HCT116 (cell line): ENCODE measurements at regions not wholly inside any gene's neighbourhood (a gene's known extent, or its start where the extent isn't known, plus 50 kb on each side); places are given as distances from the start of the nearest gene placed in this dataset.

ENCODE experiments used
- CEBPB ChIP-seq: IDR thresholded peaks from 2 replicates; pipeline ENCODE4 v1.6.1; 2012; ENCODE audit warnings: low read depth
- CTCF ChIP-seq, 3 experiments: fragments of 200-600 bp in 1 of 3; sonication (generic) in 1 of 3; IDR thresholded peaks in 2 of 3; conservative IDR thresholded peaks in 1 of 3; 2 replicates each; pipeline ENCODE4 v1.5.1; 2012 to 2017; ENCODE audit warnings: low read depth in 2 of 3, low read length in 2 of 3, antibody characterized with exemption in 1 of 3, borderline replicate concordance in 1 of 3, control low read depth in 1 of 3, mild to moderate bottlenecking in 1 of 3, mixed read lengths in 1 of 3, mixed run types in 1 of 3, moderate library complexity in 1 of 3; ENCODE audit not compliant: insufficient read depth in 1 of 3
- EZH2phosphoT487 ChIP-seq: fragments of 200-600 bp; IDR thresholded peaks from 2 replicates; pipeline ENCODE4 v1.6.1; 2018; ENCODE audit warnings: antibody characterized with exemption, borderline replicate concordance
- POLR2A ChIP-seq: IDR thresholded peaks from 2 replicates; pipeline ENCODE4 v1.7.0; 2011; ENCODE audit warnings: borderline replicate concordance; ENCODE audit not compliant: insufficient read depth, insufficient read length; ENCODE audit errors: extremely low read depth

- TF ChIP-seq CTCF (IDR thresholded peaks at IDR 0.05 in 2 of 3, conservative IDR thresholded peaks at IDR 0.05 in 1 of 3; ENCODE audit: borderline replicate concordance in 1 of 3, insufficient read depth in 1 of 3, low read depth in 2 of 3, low read length in 2 of 3) (no peak), CEBPB (no peak), POLR2A (no peak), EZH2phosphoT487 (no peak)
Observed at GRCh38 chr7:16298221-16298620, 123.1 kb downstream of the CRPPA start.
